ENCODE measurements at regions not wholly inside any gene's neighbourhood (a gene's known extent, or its start where the extent isn't known, plus 50 kb on each side); places are given as distances from the start of the nearest gene placed in this dataset.

DNA sequence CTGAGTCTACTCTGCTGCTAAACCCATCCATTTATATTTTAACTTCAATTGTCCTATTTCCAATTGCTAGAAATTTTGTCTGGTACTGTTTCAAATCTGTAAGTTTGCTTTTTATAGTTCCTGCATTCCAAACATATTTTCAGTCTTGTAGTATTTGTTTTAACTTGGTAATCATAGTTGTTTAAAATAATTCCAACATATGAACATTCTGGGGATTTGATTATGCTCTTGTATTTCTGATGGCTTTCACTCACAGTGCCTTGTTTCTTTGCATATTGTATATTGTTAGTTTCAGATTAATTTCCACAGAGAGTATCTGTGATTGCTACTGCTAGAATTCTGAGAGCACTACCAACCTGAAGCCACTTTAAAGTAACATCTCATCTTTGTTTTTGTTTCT lies 202.4 kb downstream of the ETAA1 start (continued):
- no peak for TF ChIP-seq REST (IDR thresholded peaks at IDR 0.05; ENCODE audit: unreplicated experiment)

DNA sequence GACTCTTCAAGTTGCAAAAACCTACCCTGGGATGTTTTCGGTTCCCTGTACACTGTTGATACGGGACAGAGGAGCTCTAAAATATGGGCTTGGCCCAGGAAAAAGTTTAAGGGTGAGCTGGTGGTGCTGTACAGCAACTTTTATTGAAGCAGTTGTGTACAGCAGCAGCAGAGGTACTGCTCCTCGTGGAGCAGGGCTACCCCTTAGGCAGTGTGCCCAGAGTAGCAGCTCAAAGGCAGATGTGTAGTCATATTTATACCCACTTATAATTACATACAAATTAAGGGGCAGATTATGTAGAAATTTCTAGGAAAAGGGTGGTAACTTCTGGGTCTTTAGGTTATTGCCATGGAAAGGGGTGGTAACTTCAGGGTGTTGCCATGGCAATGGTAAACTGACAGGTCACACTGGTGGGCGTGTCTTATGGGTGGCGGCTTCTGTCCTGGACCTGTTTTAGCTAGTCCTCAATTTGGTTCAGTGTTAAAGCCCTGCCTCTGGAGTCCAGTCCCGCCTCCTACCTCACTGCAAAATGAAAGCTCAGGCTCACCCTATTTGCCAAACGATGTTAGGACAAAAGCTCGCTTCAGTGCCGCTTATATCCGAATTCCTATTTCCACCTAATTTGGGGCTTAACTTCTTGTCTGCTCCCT lies 203.2 kb downstream of the ETAA1 start:
- H3K4me1 ChIP-seq (ENCODE audit: insufficient read depth): no peaks in the 10 kb centered on the region
- peaks cover 3% of the 10 kb centered on the region; the same call in 1 of the 3 replicates for H3K4me1 Mint-ChIP-seq

GRCh38 chr2:67600946-67601345 lies 203.8 kb downstream of the ETAA1 start:
- no peak overlapping the region for H2AFZ ChIP-seq
- no peaks in the 10 kb centered on the region for H3K79me2 ChIP-seq (replicated peaks; ENCODE audit: insufficient read depth)
- ATAC-seq: no peak
- H3K9me2 ChIP-seq (ENCODE audit: insufficient read depth): peaks cover 14% of the 10 kb centered on the region; the same call in 1 of the 2 replicates
- TF ChIP-seq ETS1 (IDR thresholded peaks at IDR 0.05): no peak
- no peak overlapping the region for H3K27ac ChIP-seq (ENCODE audit: low read depth)
- Mint-ChIP-seq H3K4me3 (no peak overlapping the region), H3K36me3 (ENCODE audit: low read depth) (no peaks in the 10 kb centered on the region), H3K27ac (no peak overlapping the region), H3K27me3 (ENCODE audit: insufficient read depth, low read depth, poor library complexity) (no peaks in the 10 kb centered on the region), H3K9me3 (no peaks in the 10 kb centered on the region), H3K4me1 (peaks cover 3% of the 10 kb centered on the region; the same call in 1 of the 3 replicates)
- no peaks in the 10 kb centered on the region for H3F3A ChIP-seq (replicated peaks; ENCODE audit: low read depth)
- no peak for DNase-seq (ENCODE audit: low spot score)
- H4K20me1 ChIP-seq (replicated peaks; ENCODE audit: insufficient read depth): no peaks in the 10 kb centered on the region
- no peaks in the 10 kb centered on the region for H3K36me3 ChIP-seq (ENCODE audit: insufficient read depth)
- H3K4me3 ChIP-seq: no peak overlapping the region
- H3K4me1 ChIP-seq (ENCODE audit: insufficient read depth): no peaks in the 10 kb centered on the region
- no peaks in the 10 kb centered on the region for H3K27me3 ChIP-seq (ENCODE audit: insufficient read depth)
- no peak overlapping the region for H3K4me2 ChIP-seq

More for the DNA sequence above, 203.2 kb downstream of the ETAA1 start:
- no peak overlapping the region for H3K4me3 ChIP-seq
- Mint-ChIP-seq H3K9me3 (no peaks in the 10 kb centered on the region), H3K36me3 (ENCODE audit: low read depth) (no peaks in the 10 kb centered on the region), H3K4me3 (no peak overlapping the region), H3K27me3 (ENCODE audit: insufficient read depth, low read depth, poor library complexity) (no peaks in the 10 kb centered on the region), H3K27ac (no peak overlapping the region)
- TF ChIP-seq EZH2phosphoT487 (IDR thresholded peaks at IDR 0.05; ENCODE audit: unreplicated experiment) (no peak), POLR2AphosphoS5 (IDR thresholded peaks at IDR 0.05; ENCODE audit: low read depth) (no peak), NANOG (IDR thresholded peaks at IDR 0.05; ENCODE audit: borderline replicate concordance) (no peak)
- no peak overlapping the region for H3K27ac ChIP-seq (ENCODE audit: low read depth)
- H3K36me3 ChIP-seq (ENCODE audit: insufficient read depth): no peaks in the 10 kb centered on the region
- ATAC-seq (peak; percentile 99), DNase-seq (ENCODE audit: low spot score) (peak; percentile 84)
- no peaks in the 10 kb centered on the region for H3K27me3 ChIP-seq (ENCODE audit: insufficient read depth)
- H4K20me1 ChIP-seq (replicated peaks; ENCODE audit: insufficient read depth): no peaks in the 10 kb centered on the region
- H3K79me2 ChIP-seq (replicated peaks; ENCODE audit: insufficient read depth): no peaks in the 10 kb centered on the region
- H3K4me2 ChIP-seq: no peak overlapping the region
- H3F3A ChIP-seq (replicated peaks; ENCODE audit: low read depth): no peaks in the 10 kb centered on the region
- no peak overlapping the region for H2AFZ ChIP-seq
- peaks cover 14% of the 10 kb centered on the region; the same call in 1 of the 2 replicates for H3K9me2 ChIP-seq (ENCODE audit: insufficient read depth)
